IMR-90 (cell line): ENCODE measurements at regions not wholly inside any gene's neighbourhood (a gene's known extent, or its start where the extent isn't known, plus 50 kb on each side); places are given as distances from the start of the nearest gene placed in this dataset.

ENCODE experiments used
- ATAC-seq: fragments of 200-7000 bp; cut with Tn5 transposase; 2 replicates; pipeline ENCODE4 v1.9.1; 2020; ENCODE audit warnings: low read depth, mild to moderate bottlenecking, moderate library complexity
- BruUV-seq: library from RNA; stranded (reverse); fragments of 400-500 nt; replicated peaks from 2 replicates; lab custom pipeline; 2021; lab: Mats Ljungman, UMichigan
- CTCF ChIA-PET: fragments of 300-600 bp; formaldehyde crosslinking; extraction: SDS; loops from one replicate; lab custom pipeline; 2021; ENCODE audit warnings: antibody characterized with exemption; lab: Yijun Ruan, JAX
- POLR2A ChIA-PET: fragments of 300-600 bp; sonication (Branson Sonifier 250); formaldehyde crosslinking; loops from one replicate; lab custom pipeline; 2022; ENCODE audit warnings: antibody characterized with exemption; ENCODE audit not compliant: unreplicated experiment; lab: Charles Lee
- DNase-seq: peaks from one replicate; pipeline ENCODE4 v3.0.0; 2013
- H2AFZ ChIP-seq: replicated peaks from 2 replicates; pipeline ENCODE3; 2013; ENCODE audit warnings: low read length, mild to moderate bottlenecking; ENCODE audit not compliant: poor library complexity
- H2AK5ac ChIP-seq: 2 replicates; pipeline ENCODE4 v1.6.1; 2013; ENCODE audit warnings: low read depth, low read length, inconsistent platforms
- H2AK9ac ChIP-seq: replicated peaks from 2 replicates; pipeline ENCODE3; 2013; ENCODE audit warnings: mild to moderate bottlenecking, low read depth, low read length, moderate library complexity; ENCODE audit not compliant: poor library complexity
- H2BK120ac ChIP-seq: 2 replicates; pipeline ENCODE4 v1.6.1; 2013; ENCODE audit warnings: low read depth, low read length, inconsistent platforms
- H2BK15ac ChIP-seq: 3 replicates; pipeline ENCODE4 v1.6.1; 2013; ENCODE audit warnings: low read depth, low read length, inconsistent platforms
- H2BK20ac ChIP-seq: 2 replicates; pipeline ENCODE4 v1.6.1; 2013; ENCODE audit warnings: low read depth, mild to moderate bottlenecking, inconsistent platforms, low read length, moderate library complexity
- H2BK5ac ChIP-seq: 2 replicates; pipeline ENCODE4 v1.6.1; 2013; ENCODE audit warnings: mild to moderate bottlenecking, low read depth, low read length, inconsistent platforms; ENCODE audit not compliant: poor library complexity, severe bottlenecking
- H3K14ac ChIP-seq: replicated peaks from 2 replicates; pipeline ENCODE4 v1.6.1; 2013; ENCODE audit warnings: low read depth, low read length, inconsistent platforms
- H3K18ac ChIP-seq: 2 replicates; pipeline ENCODE4 v1.6.1; 2013; ENCODE audit warnings: low read depth, low read length, control low read depth
- H3K23ac ChIP-seq: 2 replicates; pipeline ENCODE4 v1.6.1; 2013; ENCODE audit warnings: low read depth, low read length, inconsistent platforms
- H3K27ac ChIP-seq: 2 replicates; pipeline ENCODE4 v1.5.1; 2013; ENCODE audit warnings: mild to moderate bottlenecking, control low read depth, low read length; ENCODE audit not compliant: insufficient read depth
- H3K27me3 ChIP-seq: 2 replicates; pipeline ENCODE4 v1.6.1; 2013; ENCODE audit warnings: low read length; ENCODE audit not compliant: control insufficient read depth, insufficient read depth
- H3K36me3 ChIP-seq: 2 replicates; pipeline ENCODE4 v1.6.1; 2013; ENCODE audit warnings: low read length, mixed read lengths; ENCODE audit not compliant: control insufficient read depth, insufficient read depth
- H3K4ac ChIP-seq: 2 replicates; pipeline ENCODE4 v1.6.1; 2013; ENCODE audit warnings: low read depth, low read length, inconsistent platforms
- H3K4me1 ChIP-seq: 2 replicates; pipeline ENCODE4 v1.6.1; 2013; ENCODE audit warnings: low read length, mixed read lengths; ENCODE audit not compliant: control insufficient read depth, insufficient read depth
- H3K4me2 ChIP-seq: 2 replicates; pipeline ENCODE4 v1.6.1; 2013; ENCODE audit warnings: low read depth, mild to moderate bottlenecking, control low read depth, low read length, moderate library complexity
- H3K4me3 ChIP-seq: 2 replicates; pipeline ENCODE4 v1.5.1; 2013; ENCODE audit warnings: low read depth, mild to moderate bottlenecking, control low read depth, low read length, moderate library complexity; ENCODE audit not compliant: insufficient read depth
- H3K56ac ChIP-seq: 2 replicates; pipeline ENCODE4 v1.6.1; 2013; ENCODE audit warnings: low read length, inconsistent platforms; ENCODE audit not compliant: insufficient read depth; ENCODE audit errors: extremely low read depth
- H3K79me1 ChIP-seq, 2 experiments: 2 replicates each; pipeline ENCODE4 v1.6.1; 2013; ENCODE audit warnings: low read length in 2 of 2, inconsistent platforms in 1 of 2, low read depth in 1 of 2
- H3K9ac ChIP-seq: 2 replicates; pipeline ENCODE4 v1.6.1; 2013; ENCODE audit warnings: low read depth, low read length, control low read depth
- H3K9me1 ChIP-seq: 2 replicates; pipeline ENCODE4 v1.6.1; 2013; ENCODE audit warnings: low read length, inconsistent platforms; ENCODE audit not compliant: insufficient read depth
- H3K9me3 ChIP-seq: 2 replicates; pipeline ENCODE4 v1.6.1; 2013; ENCODE audit warnings: low read length; ENCODE audit not compliant: control insufficient read depth, insufficient read depth
- H4K20me1 ChIP-seq: 2 replicates; pipeline ENCODE4 v1.6.1; 2013; ENCODE audit warnings: low read length, inconsistent platforms; ENCODE audit not compliant: insufficient read depth
- H4K5ac ChIP-seq: 2 replicates; pipeline ENCODE4 v1.6.1; 2013; ENCODE audit warnings: mild to moderate bottlenecking, low read depth, low read length, control low read depth
- H4K8ac ChIP-seq, 2 experiments: 2 replicates each; pipeline ENCODE4 v1.6.1; 2013; ENCODE audit warnings: low read depth in 2 of 2, low read length in 2 of 2, control low read depth in 1 of 2, inconsistent platforms in 1 of 2
- H4K91ac ChIP-seq: 2 replicates; pipeline ENCODE4 v1.6.1; 2013; ENCODE audit warnings: low read depth, low read length, inconsistent platforms; ENCODE audit not compliant: insufficient read depth
- BHLHE40 ChIP-seq: fragments of 150-350 bp; IDR thresholded peaks from 2 replicates; pipeline ENCODE4 v1.6.1; 2016; ENCODE audit warnings: mild to moderate bottlenecking, low read depth, low read length
- CEBPB ChIP-seq: IDR thresholded peaks from 2 replicates; pipeline ENCODE4 v1.6.1; 2012; ENCODE audit warnings: low read depth, low read length, improper control_type of control experiment
- CHD1 ChIP-seq: IDR thresholded peaks from 2 replicates; pipeline ENCODE4 v1.6.1; 2012; ENCODE audit warnings: low read depth, low read length, improper control_type of control experiment
- CTCF ChIP-seq: conservative IDR thresholded peaks from 2 replicates; pipeline ENCODE4 v1.5.1; 2012; ENCODE audit warnings: mild to moderate bottlenecking, low read depth, low read length, improper control_type of control experiment
- ELK1 ChIP-seq: fragments of 150-350 bp; IDR thresholded peaks from 2 replicates; pipeline ENCODE4 v1.6.1; 2016; ENCODE audit warnings: low read depth, mild to moderate bottlenecking, low read length, moderate library complexity, borderline replicate concordance
- FOS ChIP-seq: fragments of 150-350 bp; IDR thresholded peaks from 2 replicates; pipeline ENCODE4 v1.6.1; 2016; ENCODE audit warnings: low read depth, low read length
- MAFK ChIP-seq: IDR thresholded peaks from 2 replicates; pipeline ENCODE4 v1.6.1; 2012; ENCODE audit warnings: low read depth, low read length, improper control_type of control experiment
- MAZ ChIP-seq: IDR thresholded peaks from 2 replicates; pipeline ENCODE4 v1.6.1; 2012; ENCODE audit warnings: low read depth, mild to moderate bottlenecking, low read length, improper control_type of control experiment, moderate library complexity, borderline replicate concordance
- MXI1 ChIP-seq: IDR thresholded peaks from 2 replicates; pipeline ENCODE4 v1.6.1; 2012; ENCODE audit warnings: low read depth, mild to moderate bottlenecking, low read length, moderate library complexity, borderline replicate concordance
- NFE2L2 ChIP-seq: fragments of 150-350 bp; IDR thresholded peaks from 2 replicates; pipeline ENCODE4 v1.6.1; 2016; ENCODE audit warnings: low read depth, mild to moderate bottlenecking, low read length
- POLR2A ChIP-seq: IDR thresholded peaks from 2 replicates; pipeline ENCODE4 v1.6.1; 2012; ENCODE audit warnings: mild to moderate bottlenecking, low read depth, low read length
- RAD21 ChIP-seq: IDR thresholded peaks from 2 replicates; pipeline ENCODE4 v1.6.1; 2012; ENCODE audit warnings: low read length, improper control_type of control experiment
- RCOR1 ChIP-seq: IDR thresholded peaks from 2 replicates; pipeline ENCODE4 v1.6.1; 2012; ENCODE audit warnings: mild to moderate bottlenecking, low read length, improper control_type of control experiment; ENCODE audit not compliant: insufficient replicate concordance
- RFX5 ChIP-seq: IDR thresholded peaks from 2 replicates; pipeline ENCODE4 v1.8.0; 2012; ENCODE audit warnings: low read depth, mild to moderate bottlenecking, low read length, moderate library complexity
- SMC3 ChIP-seq: fragments of 150-350 bp; IDR thresholded peaks from 2 replicates; pipeline ENCODE4 v1.6.1; 2016; ENCODE audit warnings: low read depth, mild to moderate bottlenecking, antibody characterized with exemption, low read length, moderate library complexity
- USF2 ChIP-seq: fragments of 150-350 bp; IDR thresholded peaks from 2 replicates; pipeline ENCODE4 v1.6.1; 2017; ENCODE audit warnings: mild to moderate bottlenecking, antibody characterized with exemption, low read length, low read depth
- WGBS, 2 experiments: methylation state at CpG; one replicate each; pipeline versions ENCODE4 v1.1.5 to v1.1.7; 2013; ENCODE audit warnings: missing lambda C conversion rate in 2 of 2; ENCODE audit not compliant: insufficient read length in 1 of 2; ENCODE audit errors: extremely low coverage in 2 of 2; 5-methylcytosine and 5-hydroxymethylcytosine counted together
- dilution Hi-C: fragments of 300-500 bp; cut with HindIII; formaldehyde crosslinking; loops from one replicate; pipeline ENCODE4 v1.14.3; 2018; ENCODE audit warnings: low sequenced_read_pairs; ENCODE audit not compliant: unreplicated experiment
- in situ Hi-C: fragments of 300-500 bp; cut with MboI; formaldehyde crosslinking; loops from 3 replicates; pipeline ENCODE4 v1.14.3; 2019; ENCODE audit warnings: low sequenced_read_pairs, inconsistent platforms, mixed read lengths
- intact Hi-C: fragments of 100-400 bp; cut with micrococcal nuclease; formaldehyde crosslinking; loops from 2 replicates; pipeline ENCODE4 v1.10.0; 2022

GRCh38 chr6:76790045-76790796 lies 673.1 kb downstream of the HTR1B start:
- Histone ChIP-seq H3K27ac (no peak overlapping the region), H2BK120ac (no peak overlapping the region), H2AK9ac (no peak overlapping the region), H3K23ac (no peak overlapping the region), H3K4me2 (no peak overlapping the region), H3K4me1 (no peaks in the 10 kb centered on the region), H2BK20ac (no peak overlapping the region), H3K14ac (no peak overlapping the region), H2AFZ (no peak overlapping the region), H3K79me1 (no peaks in the 10 kb centered on the region), H2AK5ac (no peak overlapping the region), H3K9me1 (no peaks in the 10 kb centered on the region), H3K9ac (no peak overlapping the region), H3K27me3 (no peaks in the 10 kb centered on the region), H3K9me3 (no peaks in the 10 kb centered on the region; the same call in 1 of the 2 replicates), H2BK5ac (no peak overlapping the region), H3K18ac (no peak overlapping the region), H3K4me3 (no peak overlapping the region), H3K4ac (no peak overlapping the region), H4K20me1 (no peaks in the 10 kb centered on the region), H4K5ac (no peak overlapping the region), H2BK15ac (no peak overlapping the region), H3K56ac (no peak overlapping the region), H3K36me3 (no peaks in the 10 kb centered on the region), H4K8ac (no peak overlapping the region), H4K91ac (no peak overlapping the region)
- ChIA-PET POLR2A (no interaction called here), CTCF (no interaction called here)
- no CpG with 5 or more reads among the region's 4 CpGs for WGBS, 2 experiments
- in situ Hi-C loops: no loop called here
- dilution Hi-C loops: no loop called here
- TF ChIP-seq CEBPB (no peak), SMC3 (no peak), MXI1 (no peak), RAD21 (no peak), FOS (no peak), ELK1 (no peak), RCOR1 (no peak), BHLHE40 (no peak), MAFK (no peak), CTCF (no peak), MAZ (no peak), USF2 (no peak), RFX5 (no peak), NFE2L2 (no peak), CHD1 (no peak), POLR2A (no peak)
- BruUV-seq: no TSS peak
- intact Hi-C loops: no loop called here
- DNase-seq: no peak
- ATAC-seq: no peak
